Endodermal cell (in vitro differentiated cells): ENCODE measurements at regions not wholly inside any gene's neighbourhood (a gene's known extent, or its start where the extent isn't known, plus 50 kb on each side); places are given as distances from the start of the nearest gene placed in this dataset.
"Not testable (repeated sequence)": the region's sequence is repeated elsewhere in the genome, so short reads cannot be mapped to it uniquely, and the experiment has no call there.

Source experiments
- DNase-seq: peaks from one replicate; pipeline ENCODE4 v3.0.0-alpha.2; 2017
- H3K27ac ChIP-seq: 2 replicates; pipeline ENCODE4 v1.5.1; 2013; ENCODE audit warnings: mild to moderate bottlenecking, low read depth, low read length, moderate library complexity
- H3K27me3 ChIP-seq: 2 replicates; pipeline ENCODE4 v1.6.1; 2013; ENCODE audit warnings: mild to moderate bottlenecking, low read length, moderate library complexity; ENCODE audit not compliant: insufficient read depth, control insufficient read depth, poor library complexity, severe bottlenecking
- H3K36me3 ChIP-seq: 2 replicates; pipeline ENCODE4 v1.7.0; 2013; ENCODE audit warnings: mild to moderate bottlenecking, low read length, moderate library complexity; ENCODE audit not compliant: control insufficient read depth, insufficient read depth
- H3K4me1 ChIP-seq: one replicate; pipeline ENCODE4 v1.7.0; 2013; ENCODE audit warnings: low read length; ENCODE audit not compliant: control insufficient read depth, insufficient read depth
- H3K4me3 ChIP-seq: 2 replicates; pipeline ENCODE4 v1.5.1; 2013; ENCODE audit warnings: mild to moderate bottlenecking, low read length, moderate library complexity
- H3K9ac ChIP-seq: 2 replicates; pipeline ENCODE4 v1.6.1; 2013; ENCODE audit warnings: mild to moderate bottlenecking, low read length, moderate library complexity; ENCODE audit not compliant: poor library complexity, severe bottlenecking; ENCODE audit errors: extremely low read depth
- H3K9me3 ChIP-seq: 2 replicates; pipeline ENCODE4 v1.6.1; 2013; ENCODE audit warnings: mild to moderate bottlenecking, low read length, moderate library complexity; ENCODE audit not compliant: control insufficient read depth
- H3K27ac Mint-ChIP-seq: 2 replicates; pipeline ENCODE4 v1.8.0; 2020; ENCODE audit warnings: mixed read lengths
- H3K27me3 Mint-ChIP-seq: 2 replicates; pipeline ENCODE4 v1.8.0; 2021; ENCODE audit warnings: mild to moderate bottlenecking, mixed read lengths; ENCODE audit not compliant: insufficient read depth
- H3K36me3 Mint-ChIP-seq: 2 replicates; pipeline ENCODE4 v1.8.0; 2020; ENCODE audit warnings: low read depth, mixed read lengths
- H3K4me1 Mint-ChIP-seq: 2 replicates; pipeline ENCODE4 v1.8.0; 2020; ENCODE audit warnings: mixed read lengths
- H3K4me3 Mint-ChIP-seq: 2 replicates; pipeline ENCODE4 v1.8.0; 2020; ENCODE audit warnings: mild to moderate bottlenecking, moderate library complexity, mixed read lengths
- H3K9me3 Mint-ChIP-seq: 2 replicates; pipeline ENCODE4 v1.8.0; 2020; ENCODE audit warnings: mild to moderate bottlenecking, mixed read lengths
- WGBS, 2 experiments: methylation state at CpG; one replicate each; pipeline versions ENCODE4 v1.1.5 to v1.1.7; 2013; ENCODE audit warnings: missing lambda C conversion rate in 2 of 2, mixed read lengths in 1 of 2; ENCODE audit not compliant: insufficient coverage in 1 of 2, insufficient read length in 1 of 2; 5-methylcytosine and 5-hydroxymethylcytosine counted together
- TF ChIP-seq, protein P1 (sequence below): fragments of 200-600 bp; sonication (generic); conservative IDR thresholded peaks from 2 replicates; pipeline ENCODE4 v1.5.0; 2021; ENCODE audit warnings: antibody characterized with exemption, mild to moderate bottlenecking

DNA sequence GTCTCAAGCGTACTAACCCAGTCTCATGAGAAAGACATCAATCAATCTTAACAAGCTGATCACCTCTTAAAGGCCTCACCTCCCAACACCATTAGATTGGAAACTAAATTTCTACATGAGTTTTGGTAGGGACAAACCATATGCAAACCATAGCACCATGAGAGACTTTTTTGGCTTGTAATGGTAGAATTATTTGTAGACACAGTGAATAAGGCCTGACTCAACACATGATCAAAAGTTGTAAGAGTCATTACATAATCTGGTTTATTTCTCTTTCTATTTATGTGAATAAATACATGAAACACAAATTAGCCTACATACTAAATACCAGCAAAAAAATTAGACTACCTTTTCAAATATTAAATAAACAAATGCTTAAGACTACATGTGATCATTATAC lies 183.3 kb upstream of the EPHA6 start:
- no peaks in the 10 kb centered on the region for H3K9me3 Mint-ChIP-seq
- H3K36me3 Mint-ChIP-seq, result no peaks in the 10 kb centered on the region
- Histone ChIP-seq H3K27ac (no peak overlapping the region), H3K27me3 (no peaks in the 10 kb centered on the region), H3K4me1 (no peaks in the 10 kb centered on the region), H3K36me3 (no peaks in the 10 kb centered on the region), H3K9ac (no peak overlapping the region), H3K9me3 (no peaks in the 10 kb centered on the region), H3K4me3 (no peak overlapping the region)
- TF ChIP-seq, protein P1, sequence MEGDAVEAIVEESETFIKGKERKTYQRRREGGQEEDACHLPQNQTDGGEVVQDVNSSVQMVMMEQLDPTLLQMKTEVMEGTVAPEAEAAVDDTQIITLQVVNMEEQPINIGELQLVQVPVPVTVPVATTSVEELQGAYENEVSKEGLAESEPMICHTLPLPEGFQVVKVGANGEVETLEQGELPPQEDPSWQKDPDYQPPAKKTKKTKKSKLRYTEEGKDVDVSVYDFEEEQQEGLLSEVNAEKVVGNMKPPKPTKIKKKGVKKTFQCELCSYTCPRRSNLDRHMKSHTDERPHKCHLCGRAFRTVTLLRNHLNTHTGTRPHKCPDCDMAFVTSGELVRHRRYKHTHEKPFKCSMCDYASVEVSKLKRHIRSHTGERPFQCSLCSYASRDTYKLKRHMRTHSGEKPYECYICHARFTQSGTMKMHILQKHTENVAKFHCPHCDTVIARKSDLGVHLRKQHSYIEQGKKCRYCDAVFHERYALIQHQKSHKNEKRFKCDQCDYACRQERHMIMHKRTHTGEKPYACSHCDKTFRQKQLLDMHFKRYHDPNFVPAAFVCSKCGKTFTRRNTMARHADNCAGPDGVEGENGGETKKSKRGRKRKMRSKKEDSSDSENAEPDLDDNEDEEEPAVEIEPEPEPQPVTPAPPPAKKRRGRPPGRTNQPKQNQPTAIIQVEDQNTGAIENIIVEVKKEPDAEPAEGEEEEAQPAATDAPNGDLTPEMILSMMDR, result no peak
- WGBS, 2 experiments, result 89% methylated on average over 1 of the region's 1 CpG; no CpG with 5 or more reads in 1 of the 2 experiments
- H3K27me3 Mint-ChIP-seq, result no peaks in the 10 kb centered on the region
- no peak overlapping the region for H3K27ac Mint-ChIP-seq
- no peak overlapping the region for H3K4me3 Mint-ChIP-seq
- no peaks in the 10 kb centered on the region for H3K4me1 Mint-ChIP-seq
- DNase-seq, result no peak

DNA sequence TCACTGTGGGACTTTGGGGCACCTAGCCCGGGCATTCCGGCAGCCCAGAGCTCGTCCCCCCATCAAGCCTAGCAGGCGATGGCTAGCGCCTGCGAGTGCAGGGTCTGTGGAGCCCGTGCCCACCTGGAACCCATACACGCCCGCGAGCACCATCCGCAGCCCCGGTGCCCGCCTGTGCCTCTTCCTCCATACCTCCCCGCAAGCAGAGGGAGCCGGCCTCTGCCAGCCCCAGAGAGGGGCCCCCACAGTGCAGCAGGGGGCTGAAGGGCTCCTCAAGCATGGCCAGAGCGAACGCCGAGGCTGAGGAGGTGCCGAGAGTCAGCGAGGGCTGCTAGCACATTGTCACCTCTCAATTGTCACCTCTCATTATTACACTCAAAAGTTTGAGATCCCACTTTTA lies 167.8 kb upstream of the EPHA6 start:
- WGBS, 2 experiments, result 77 to 88% methylated on average over 3 to 20 of the region's 20 CpGs
- H3K9me3 ChIP-seq, result no peaks in the 10 kb centered on the region
- H3K36me3 ChIP-seq, result no peaks in the 10 kb centered on the region
- TF ChIP-seq, protein P1, result no peak
- H3K27ac ChIP-seq, result no peak overlapping the region
- Mint-ChIP-seq H3K27ac (no peak overlapping the region), H3K36me3 (no peaks in the 10 kb centered on the region), H3K9me3 (no peaks in the 10 kb centered on the region), H3K4me3 (no peak overlapping the region), H3K4me1 (no peaks in the 10 kb centered on the region), H3K27me3 (no peaks in the 10 kb centered on the region)
- DNase-seq, result no peak
- H3K4me3 ChIP-seq, result no peak overlapping the region
- H3K9ac ChIP-seq, result no peak overlapping the region
- no peaks in the 10 kb centered on the region for H3K27me3 ChIP-seq
- no peaks in the 10 kb centered on the region for H3K4me1 ChIP-seq

DNA sequence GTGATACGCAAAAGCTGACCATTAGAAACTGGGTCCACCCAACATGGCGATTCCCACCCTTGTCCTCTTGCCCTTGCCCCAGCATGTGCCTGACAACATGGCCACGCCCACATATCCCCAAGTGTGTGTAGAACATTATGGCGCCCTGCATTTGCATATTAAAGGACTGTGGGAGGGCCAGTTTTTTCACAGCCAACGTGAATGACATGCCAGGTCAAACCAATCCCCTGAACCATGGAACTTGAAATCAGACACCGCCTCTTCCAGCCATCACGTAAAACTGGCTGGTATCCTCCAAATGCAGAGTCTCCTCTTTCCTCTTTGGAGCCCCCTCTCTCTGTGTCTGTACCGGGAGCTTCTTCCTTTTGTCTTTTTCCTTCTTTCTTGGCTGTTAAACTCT lies 156.7 kb upstream of the EPHA6 start:
- H3K27ac Mint-ChIP-seq, result no peak overlapping the region

DNA sequence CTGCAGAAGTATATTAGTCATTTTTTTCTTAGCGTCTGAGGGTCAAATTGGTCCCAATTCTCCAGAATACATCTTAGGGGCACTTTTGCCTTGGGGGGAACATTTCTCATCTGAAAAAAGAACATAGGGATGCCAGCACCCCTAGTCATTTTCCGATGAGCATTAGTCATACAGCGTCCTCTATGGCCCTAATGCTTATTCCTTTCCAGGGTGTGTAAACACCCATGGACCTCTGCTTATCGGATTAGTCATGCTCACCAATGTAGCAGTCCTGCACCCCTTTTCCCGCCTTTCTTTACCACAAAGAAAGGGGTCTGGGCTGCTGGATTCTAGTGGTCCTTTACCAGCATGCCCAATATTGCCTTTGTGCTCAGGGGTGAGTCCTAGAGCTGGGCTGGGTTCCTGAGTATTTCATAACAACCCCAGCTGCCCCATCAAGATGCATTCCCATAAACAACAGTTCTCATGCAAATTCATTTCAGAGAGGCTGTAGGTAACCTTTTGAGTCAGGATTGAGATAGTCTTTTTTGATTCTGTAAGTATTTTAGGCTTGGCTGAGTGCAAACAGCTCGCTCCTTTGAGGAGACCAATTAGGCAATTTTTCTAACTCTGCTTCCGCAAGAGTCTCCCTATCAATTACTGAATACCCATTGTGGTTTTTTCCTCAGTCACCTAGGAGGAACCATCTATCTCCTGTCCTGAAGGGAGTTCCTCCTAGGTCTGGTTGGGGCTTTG lies 142.4 kb upstream of the EPHA6 start:
- H3K27me3 Mint-ChIP-seq, H3K9ac ChIP-seq, H3K36me3 ChIP-seq, H3K27ac ChIP-seq, H3K27ac Mint-ChIP-seq, DNase-seq, H3K9me3 ChIP-seq, H3K4me3 ChIP-seq, H3K9me3 Mint-ChIP-seq, H3K36me3 Mint-ChIP-seq, H3K4me3 Mint-ChIP-seq, H3K27me3 ChIP-seq, H3K4me1 ChIP-seq: not testable (repeated sequence)
- 88 to 90% methylated on average over 4 to 7 of the region's 7 CpGs for WGBS, 2 experiments
- H3K4me1 Mint-ChIP-seq, result peaks cover 18% of the 10 kb centered on the region

More for the DNA sequence above, 156.7 kb upstream of the EPHA6 start:
- peaks cover 17% of the 10 kb centered on the region for H3K9me3 Mint-ChIP-seq
- TF ChIP-seq, protein P1, result no peak
- Histone ChIP-seq H3K4me3 (no peak overlapping the region), H3K9me3 (peaks cover 5% of the 10 kb centered on the region), H3K27me3 (no peaks in the 10 kb centered on the region), H3K4me1 (no peaks in the 10 kb centered on the region), H3K27ac (no peak overlapping the region), H3K36me3 (no peaks in the 10 kb centered on the region), H3K9ac (no peak overlapping the region)
- no peaks in the 10 kb centered on the region for H3K4me1 Mint-ChIP-seq
- DNase-seq, result no peak
- H3K27me3 Mint-ChIP-seq, result no peaks in the 10 kb centered on the region
- 92 to 94% methylated on average over 7 to 8 of the region's 8 CpGs for WGBS, 2 experiments
- H3K4me3 Mint-ChIP-seq, result no peak overlapping the region
- H3K36me3 Mint-ChIP-seq, result no peaks in the 10 kb centered on the region
